ENCODE measurements at regions not wholly inside any gene's neighbourhood (a gene's known extent, or its start where the extent isn't known, plus 50 kb on each side); places are given as distances from the start of the nearest gene placed in this dataset.

- Histone ChIP-seq H3K4me1 (ENCODE audit: insufficient read depth) (no peaks in the 10 kb centered on the region), H3K36me3 (ENCODE audit: insufficient read depth) (no peaks in the 10 kb centered on the region), H3K4me3 (ENCODE audit: low read depth, low read length) (no peak overlapping the region), H3K27ac (ENCODE audit: low read depth) (no peak overlapping the region)
- no peak for DNase-seq (ENCODE audit: extremely low spot score)
Observed at GRCh38 chr18:67662996-67663395, 146.5 kb upstream of the DSEL start.

GRCh38 chr18:67661555-67661954 lies 145.0 kb upstream of the DSEL start:
- H3K36me3 ChIP-seq (ENCODE audit: insufficient read depth), result no peaks in the 10 kb centered on the region
- DNase-seq (ENCODE audit: extremely low spot score), result no peak
- no peaks in the 10 kb centered on the region for H3K4me1 ChIP-seq (ENCODE audit: insufficient read depth)
- H3K27ac ChIP-seq (ENCODE audit: low read depth), result no peak overlapping the region
- H3K4me3 ChIP-seq (ENCODE audit: low read depth, low read length), result no peak overlapping the region
- WGBS, result 73% methylated on average over 2 of the region's 2 CpGs

- 90% methylated on average over 4 of the region's 4 CpGs for WGBS
- H3K27ac ChIP-seq (ENCODE audit: low read depth), result no peak overlapping the region
Observed at GRCh38 chr18:67654101-67654500, 137.6 kb upstream of the DSEL start.

GRCh38 chr18:67652288-67652687 lies 135.8 kb upstream of the DSEL start:
- H3K36me3 ChIP-seq (ENCODE audit: insufficient read depth), result no peaks in the 10 kb centered on the region
- H3K27ac ChIP-seq (ENCODE audit: low read depth), result no peak overlapping the region
- WGBS, result 82% methylated on average over 1 of the region's 1 CpG
- H3K4me3 ChIP-seq (ENCODE audit: low read depth, low read length), result no peak overlapping the region
- DNase-seq (ENCODE audit: extremely low spot score), result no peak
- H3K4me1 ChIP-seq (ENCODE audit: insufficient read depth), result no peaks in the 10 kb centered on the region

More at GRCh38 chr18:67654101-67654500, 137.6 kb upstream of the DSEL start:
- H3K36me3 ChIP-seq (ENCODE audit: insufficient read depth), result no peaks in the 10 kb centered on the region
- H3K4me1 ChIP-seq (ENCODE audit: insufficient read depth), result no peaks in the 10 kb centered on the region
- H3K4me3 ChIP-seq (ENCODE audit: low read depth, low read length), result no peak overlapping the region
- DNase-seq (ENCODE audit: extremely low spot score), result no peak

GRCh38 chr18:67651438-67651837 lies 134.9 kb upstream of the DSEL start:
- Histone ChIP-seq H3K27ac (ENCODE audit: low read depth) (no peak overlapping the region), H3K36me3 (ENCODE audit: insufficient read depth) (no peaks in the 10 kb centered on the region), H3K4me1 (ENCODE audit: insufficient read depth) (no peaks in the 10 kb centered on the region), H3K4me3 (ENCODE audit: low read depth, low read length) (no peak overlapping the region)
- WGBS, result 48% methylated on average over 4 of the region's 4 CpGs
- DNase-seq (ENCODE audit: extremely low spot score), result no peak

GRCh38 chr18:67650686-67651385 lies 134.3 kb upstream of the DSEL start:
- Histone ChIP-seq H3K27ac (ENCODE audit: low read depth) (no peak overlapping the region), H3K36me3 (ENCODE audit: insufficient read depth) (no peaks in the 10 kb centered on the region), H3K4me1 (ENCODE audit: insufficient read depth) (no peaks in the 10 kb centered on the region), H3K4me3 (ENCODE audit: low read depth, low read length) (no peak overlapping the region)
- 57% methylated on average over 6 of the region's 6 CpGs for WGBS
- no peak for DNase-seq (ENCODE audit: extremely low spot score)

- Histone ChIP-seq H3K4me3 (ENCODE audit: low read depth, low read length) (no peak overlapping the region), H3K4me1 (ENCODE audit: insufficient read depth) (no peaks in the 10 kb centered on the region), H3K36me3 (ENCODE audit: insufficient read depth) (no peaks in the 10 kb centered on the region), H3K27ac (ENCODE audit: low read depth) (no peak overlapping the region)
- WGBS, result 74% methylated on average over 2 of the region's 2 CpGs
- no peak for DNase-seq (ENCODE audit: extremely low spot score)
Observed at GRCh38 chr18:67646890-67647289, 130.4 kb upstream of the DSEL start.

- H3K4me3 ChIP-seq (ENCODE audit: low read depth, low read length), result no peak overlapping the region
- DNase-seq (ENCODE audit: extremely low spot score), result no peak
- 97% methylated on average over 2 of the region's 2 CpGs for WGBS
- H3K36me3 ChIP-seq (ENCODE audit: insufficient read depth), result no peaks in the 10 kb centered on the region
- H3K27ac ChIP-seq (ENCODE audit: low read depth), result no peak overlapping the region
- no peaks in the 10 kb centered on the region for H3K4me1 ChIP-seq (ENCODE audit: insufficient read depth)
Observed at GRCh38 chr18:67644226-67644625, 127.7 kb upstream of the DSEL start.

- no peak overlapping the region for H3K4me3 ChIP-seq (ENCODE audit: low read depth, low read length)
- H3K27ac ChIP-seq (ENCODE audit: low read depth), result no peak overlapping the region
- H3K36me3 ChIP-seq (ENCODE audit: insufficient read depth), result no peaks in the 10 kb centered on the region
- no peaks in the 10 kb centered on the region for H3K4me1 ChIP-seq (ENCODE audit: insufficient read depth)
- 84% methylated on average over 2 of the region's 2 CpGs for WGBS
- no peak for DNase-seq (ENCODE audit: extremely low spot score)
Observed at GRCh38 chr18:67639872-67640271, 123.4 kb upstream of the DSEL start.

GRCh38 chr18:67636597-67637385 lies 120.3 kb upstream of the DSEL start:
- H3K27ac ChIP-seq (ENCODE audit: low read depth), result no peak overlapping the region
- no peak for DNase-seq (ENCODE audit: extremely low spot score)
- H3K4me1 ChIP-seq (ENCODE audit: insufficient read depth), result no peaks in the 10 kb centered on the region
- H3K36me3 ChIP-seq (ENCODE audit: insufficient read depth), result no peaks in the 10 kb centered on the region
- WGBS, result 92% methylated on average over 32 of the region's 32 CpGs
- H3K4me3 ChIP-seq (ENCODE audit: low read depth, low read length), result no peak overlapping the region

GRCh38 chr18:67634631-67635338 lies 118.3 kb upstream of the DSEL start:
- Histone ChIP-seq H3K36me3 (ENCODE audit: insufficient read depth) (no peaks in the 10 kb centered on the region), H3K4me1 (ENCODE audit: insufficient read depth) (no peaks in the 10 kb centered on the region), H3K4me3 (ENCODE audit: low read depth, low read length) (no peak overlapping the region), H3K27ac (ENCODE audit: low read depth) (no peak overlapping the region)
- DNase-seq (ENCODE audit: extremely low spot score), result no peak
- 68% methylated on average over 4 of the region's 4 CpGs for WGBS

- no peak for DNase-seq (ENCODE audit: extremely low spot score)
- Histone ChIP-seq H3K4me1 (ENCODE audit: insufficient read depth) (no peaks in the 10 kb centered on the region), H3K36me3 (ENCODE audit: insufficient read depth) (no peaks in the 10 kb centered on the region), H3K27ac (ENCODE audit: low read depth) (no peak overlapping the region), H3K4me3 (ENCODE audit: low read depth, low read length) (no peak overlapping the region)
- 85% methylated on average over 6 of the region's 6 CpGs for WGBS
Observed at GRCh38 chr18:67633939-67634338, 117.4 kb upstream of the DSEL start.

GRCh38 chr18:67621906-67622305 lies 105.4 kb upstream of the DSEL start:
- H3K4me3 ChIP-seq (ENCODE audit: low read depth, low read length), result no peak overlapping the region
- 43% methylated on average over 1 of the region's 1 CpG for WGBS
- H3K36me3 ChIP-seq (ENCODE audit: insufficient read depth), result no peaks in the 10 kb centered on the region
- H3K4me1 ChIP-seq (ENCODE audit: insufficient read depth), result no peaks in the 10 kb centered on the region
- no peak for DNase-seq (ENCODE audit: extremely low spot score)
- H3K27ac ChIP-seq (ENCODE audit: low read depth), result no peak overlapping the region

All from urinary bladder (tissue), 3 donors.